ENCODE measurements at regions not wholly inside any gene's neighbourhood (a gene's known extent, or its start where the extent isn't known, plus 50 kb on each side); places are given as distances from the start of the nearest gene placed in this dataset.
"Not testable (repeated sequence)": the region's sequence is repeated elsewhere in the genome, so short reads cannot be mapped to it uniquely, and the experiment has no call there.

DNA sequence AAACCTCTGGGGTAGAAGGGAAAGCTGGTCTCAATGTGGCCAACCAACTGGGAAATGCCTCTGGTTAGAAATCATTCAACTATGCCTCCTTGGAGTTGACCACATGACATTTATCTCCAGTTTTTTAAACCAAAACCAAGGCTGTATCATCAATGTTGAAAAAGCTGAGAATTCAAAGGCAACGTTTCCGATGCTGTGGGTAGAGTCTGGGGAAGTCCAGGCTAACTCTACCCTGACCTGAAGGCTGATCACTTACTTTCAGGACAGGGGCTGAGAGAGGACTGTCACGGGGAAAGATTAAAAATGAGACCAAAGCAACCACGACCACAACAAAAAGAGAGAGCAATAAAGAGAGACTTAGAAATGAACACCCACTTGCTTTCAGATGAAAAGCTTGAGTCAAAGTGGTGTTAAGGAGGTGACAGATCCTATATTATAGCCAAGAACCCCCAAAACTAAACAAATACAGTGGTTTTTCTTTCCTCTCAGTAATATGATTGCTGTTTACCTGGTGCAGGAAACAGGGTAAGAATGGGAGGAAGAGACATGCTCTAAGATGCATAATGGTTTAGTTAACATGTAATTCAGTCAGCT lies 90.8 kb upstream of the TNFSF4 start:
- DNase-seq (ENCODE audit: low spot score): no peak
- intact Hi-C loops (cut with DNase I): no loop called here

DNA sequence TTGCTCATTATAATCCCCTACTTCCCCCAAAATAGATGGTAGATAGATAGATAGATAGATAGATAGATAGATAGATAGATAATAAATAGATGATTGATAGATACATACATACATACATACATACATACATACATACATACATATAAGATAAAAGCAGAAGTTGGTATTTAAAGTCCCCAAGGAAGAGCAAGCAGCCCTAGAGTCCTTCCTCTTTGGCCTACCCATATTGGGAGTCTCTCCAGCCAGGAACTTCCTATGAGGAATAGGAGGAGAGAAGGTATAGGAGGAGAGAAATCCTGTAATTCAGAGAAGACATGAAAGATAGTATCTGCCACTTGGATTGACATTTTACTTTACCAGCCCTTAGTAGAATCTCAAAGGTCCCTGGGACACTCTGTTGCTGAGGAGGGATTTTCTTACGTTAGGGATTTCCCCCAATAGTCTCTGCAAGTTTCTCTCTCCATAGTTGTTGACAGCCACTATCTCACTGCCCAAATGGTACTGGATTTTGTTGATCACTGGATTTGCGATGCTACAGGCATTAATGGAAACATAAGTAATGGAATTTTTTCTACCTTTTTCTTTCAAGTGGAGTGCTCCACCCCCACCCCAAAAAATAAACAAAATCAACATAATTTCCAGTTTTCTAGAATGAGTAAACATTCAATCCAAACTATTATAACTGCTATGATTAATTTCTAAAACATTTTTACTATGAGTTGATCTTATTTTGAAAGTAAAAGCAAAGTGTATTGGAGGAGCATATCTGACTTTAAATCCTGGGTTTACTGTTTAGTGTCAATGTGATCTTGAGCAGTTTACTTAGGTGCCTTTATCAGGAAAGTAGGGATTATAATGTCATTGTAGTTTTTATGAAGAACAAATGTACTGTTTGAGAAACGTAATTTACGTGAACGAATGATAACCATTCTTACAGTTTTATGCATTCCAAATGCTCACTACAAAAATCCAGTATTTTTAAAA lies 93.2 kb upstream of the TNFSF4 start:
- intact Hi-C loops (cut with DNase I): no loop called here
- DNase-seq (ENCODE audit: low spot score): no peak

DNA sequence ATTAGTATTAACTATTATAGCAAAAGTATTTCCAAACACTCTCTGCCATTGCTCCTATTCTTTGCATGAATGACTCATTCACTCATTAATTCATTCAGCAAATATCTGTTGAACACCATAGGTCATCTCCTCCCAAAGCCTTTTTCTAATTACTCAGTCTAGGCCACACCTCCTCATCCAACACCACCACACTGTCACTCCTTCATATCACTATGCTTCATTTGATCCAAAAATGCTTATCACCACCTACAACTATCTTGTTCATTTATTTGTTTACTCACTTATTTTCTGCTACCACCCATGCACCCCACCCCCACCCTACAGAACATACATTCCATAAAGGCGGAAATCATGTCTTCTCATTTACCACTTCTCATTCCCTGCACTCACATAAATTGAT lies 94.4 kb upstream of the TNFSF4 start:
- intact Hi-C loops (cut with DNase I): no loop called here
- no peak for DNase-seq (ENCODE audit: low spot score)

DNA sequence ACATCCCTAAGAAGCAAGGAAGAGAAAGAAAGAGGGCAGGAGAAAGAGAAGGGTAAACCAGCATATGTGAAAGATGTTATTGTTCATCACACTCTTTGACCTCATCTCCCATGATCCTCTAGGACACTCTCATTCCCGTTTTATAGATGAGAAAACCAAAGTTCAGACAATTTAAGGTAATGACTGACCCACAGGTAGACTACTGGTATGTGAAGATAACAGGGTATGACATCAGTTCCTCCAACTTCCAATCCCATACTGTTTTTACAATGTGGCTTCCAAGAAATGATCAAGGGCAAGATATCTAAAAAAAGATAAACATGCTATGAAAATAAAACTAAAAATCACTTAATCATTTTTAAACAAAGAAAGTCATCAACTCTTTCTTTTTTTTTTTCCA lies 95.2 kb upstream of the TNFSF4 start:
- no peak for DNase-seq (ENCODE audit: low spot score)
- intact Hi-C loops (cut with DNase I): no loop called here

DNA sequence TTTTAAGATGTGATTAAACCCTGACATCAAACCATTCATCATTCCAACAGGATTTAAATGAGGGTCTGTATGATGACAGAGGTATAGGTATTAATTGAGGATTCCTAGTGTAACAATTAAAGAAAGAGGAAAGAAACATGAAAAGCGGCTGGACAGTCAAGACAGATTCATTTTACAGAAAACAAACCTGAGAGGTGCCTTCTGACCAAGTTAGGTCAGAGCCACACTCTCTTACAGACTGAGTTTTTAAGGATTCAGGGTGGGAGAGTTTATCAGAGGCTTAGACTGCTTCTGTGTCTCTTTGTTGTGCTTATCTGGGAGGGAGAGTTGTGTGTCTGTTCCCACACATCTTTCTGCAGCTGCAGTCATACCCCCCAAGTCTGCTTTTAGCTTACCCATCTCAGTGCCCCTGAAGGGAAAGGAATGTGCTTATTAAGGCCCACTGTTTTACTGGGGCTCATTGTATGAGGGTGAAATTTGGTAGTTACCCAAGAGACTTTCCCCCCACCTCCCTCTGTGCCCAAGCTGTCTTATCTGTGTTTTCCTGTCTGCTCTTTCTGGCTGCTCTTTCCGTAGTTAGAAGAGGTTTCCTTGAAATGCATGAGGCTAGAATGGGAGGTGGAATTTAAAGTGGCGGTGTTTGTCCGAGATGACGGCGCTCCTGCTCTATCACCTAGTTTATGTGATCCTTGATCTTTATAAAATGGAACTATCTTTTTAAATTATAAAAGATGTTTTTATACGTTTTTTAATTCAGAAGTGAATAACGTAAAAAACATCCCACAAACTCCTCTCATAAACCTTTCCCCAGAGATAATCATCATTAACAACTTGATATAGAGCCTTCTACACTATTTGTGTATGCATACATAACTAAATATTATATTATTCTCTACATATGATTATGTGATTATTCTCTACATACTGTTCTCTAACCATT lies 96.0 kb upstream of the TNFSF4 start:
- no peak for DNase-seq (ENCODE audit: low spot score)
- intact Hi-C loops (cut with DNase I): no loop called here

DNA sequence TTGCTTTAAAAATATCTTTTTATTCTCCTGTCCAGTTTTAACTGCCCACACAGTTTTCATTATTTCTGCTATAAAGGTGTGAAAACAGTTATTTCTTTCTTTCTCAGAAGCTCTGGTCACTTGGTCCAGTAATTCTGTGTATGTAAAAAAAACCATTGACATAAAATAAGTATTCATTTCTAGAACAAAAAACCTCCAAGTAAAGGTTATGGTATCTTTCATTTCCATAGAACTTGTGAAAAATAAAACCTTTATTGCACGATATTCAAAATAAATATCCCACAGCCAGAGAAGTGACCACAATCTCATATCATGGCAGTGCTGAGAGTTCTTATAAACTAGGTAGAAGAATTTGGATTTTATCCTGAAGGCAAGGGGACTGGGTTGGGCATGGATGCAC lies 96.9 kb upstream of the TNFSF4 start:
- no peak for DNase-seq (ENCODE audit: low spot score)
- intact Hi-C loops (cut with DNase I): no loop called here

DNA sequence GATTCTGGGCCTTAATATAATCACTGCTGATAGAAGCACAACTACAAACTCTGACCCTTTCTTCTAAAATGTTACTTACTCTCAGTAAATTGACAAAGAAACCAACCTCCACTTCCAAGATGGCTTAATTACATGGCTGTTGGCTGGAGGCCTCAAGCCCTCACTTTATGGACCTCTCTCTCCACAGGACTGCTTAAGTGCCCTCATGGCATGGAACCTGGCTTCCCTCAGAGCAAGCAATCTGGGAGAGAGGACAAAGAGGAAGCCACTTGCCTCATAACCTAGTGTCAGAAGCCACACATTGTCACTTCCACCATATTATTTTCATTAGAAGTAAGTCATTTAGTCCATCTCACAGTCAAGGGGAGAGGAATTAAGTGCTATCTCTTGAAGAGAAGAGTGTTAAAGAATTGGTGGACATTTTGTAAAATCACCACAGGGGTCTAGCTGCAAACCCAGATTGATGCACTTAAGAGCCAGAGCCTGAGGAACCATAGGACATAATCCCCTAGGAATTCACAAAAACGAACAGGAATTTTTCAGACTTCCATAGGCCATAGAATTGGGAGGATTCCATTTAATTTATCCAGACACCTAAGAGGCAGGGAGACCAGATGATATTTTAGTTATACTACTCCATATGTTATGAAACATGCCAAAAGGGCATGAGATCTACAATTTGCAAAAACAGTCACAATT lies 97.5 kb upstream of the TNFSF4 start:
- intact Hi-C loops (cut with DNase I): no loop called here
- DNase-seq (ENCODE audit: low spot score): no peak

DNA sequence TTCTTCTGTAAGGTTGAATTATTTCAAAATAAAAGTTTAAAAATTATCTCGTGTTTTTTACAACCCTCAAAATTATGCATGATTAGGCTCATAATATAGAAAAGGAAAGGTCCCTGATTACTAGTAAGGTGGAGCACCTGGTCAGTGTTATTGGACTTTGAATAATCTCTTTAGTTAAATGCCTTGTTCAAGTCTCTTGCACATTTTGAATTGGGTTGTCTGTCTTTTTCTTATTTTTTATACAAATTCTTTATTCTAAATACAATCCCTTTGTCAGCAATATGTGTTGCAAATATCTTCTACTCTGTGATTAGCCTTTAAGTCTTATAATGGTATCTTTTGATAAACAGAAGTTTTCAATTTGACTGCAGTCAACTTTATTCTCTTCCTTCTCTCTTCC lies 100.7 kb upstream of the TNFSF4 start:
- DNase-seq (ENCODE audit: low spot score): no peak
- intact Hi-C loops (cut with DNase I): no loop called here

DNA sequence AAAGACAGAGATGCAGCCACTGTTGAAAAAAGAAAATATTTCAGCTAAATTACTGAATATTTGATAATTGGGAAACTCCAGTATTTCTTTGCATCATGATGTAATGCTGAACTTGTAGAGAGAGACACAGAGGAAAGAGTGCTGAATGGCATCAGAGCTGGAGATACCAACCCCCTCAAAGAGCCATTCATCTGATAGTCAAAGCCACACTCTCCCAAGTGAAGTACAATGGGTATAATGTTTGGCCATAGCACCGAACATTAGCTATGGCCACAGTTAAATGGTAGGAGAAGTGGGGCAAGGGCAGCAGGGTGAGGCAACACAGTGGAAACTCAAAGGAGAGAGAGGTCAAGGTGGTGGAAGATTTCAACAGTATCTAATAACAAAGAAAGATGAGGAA lies 107.5 kb upstream of the TNFSF4 start:
- intact Hi-C loops (cut with DNase I): no loop called here
- no peak for DNase-seq (ENCODE audit: low spot score)

DNA sequence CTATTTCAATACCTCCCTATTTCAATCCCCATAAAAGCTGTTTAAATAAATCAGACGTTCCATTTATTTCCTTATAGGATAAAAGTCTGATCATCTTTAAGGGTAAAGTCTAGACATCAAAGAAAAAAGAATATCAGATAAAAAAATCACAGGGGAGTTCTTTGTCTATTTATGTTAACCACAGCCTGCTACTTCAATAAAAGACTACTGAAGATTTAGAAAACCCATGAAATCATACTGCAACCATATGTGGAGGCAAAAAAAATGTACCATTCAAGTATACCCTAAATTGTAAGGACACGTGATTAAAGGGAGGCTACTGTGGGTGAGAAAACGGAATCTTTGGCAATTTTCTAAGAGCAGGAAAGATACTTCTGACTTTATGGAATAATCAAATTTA lies 108.2 kb upstream of the TNFSF4 start:
- DNase-seq (ENCODE audit: low spot score): no peak
- intact Hi-C loops (cut with DNase I): no loop called here

DNA sequence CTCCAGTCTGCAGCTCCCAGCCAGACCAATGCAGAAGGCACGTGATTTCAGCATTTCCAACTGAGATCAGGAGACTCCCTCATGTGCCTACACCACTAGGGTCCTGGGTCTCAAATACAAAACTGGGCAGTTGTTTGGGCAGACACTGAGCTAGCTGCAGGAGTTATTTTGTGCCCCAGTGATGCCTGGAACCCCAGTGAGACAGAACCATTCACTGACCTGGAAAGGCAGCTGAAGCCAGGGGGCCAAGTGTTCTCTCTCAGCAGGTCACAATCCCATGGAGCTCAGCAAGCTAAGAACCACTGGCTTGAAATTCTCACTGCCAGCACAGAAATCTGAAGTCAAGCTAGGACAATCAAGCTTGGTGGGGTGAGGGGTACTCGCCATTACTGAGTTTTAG lies 111.7 kb upstream of the TNFSF4 start:
- intact Hi-C loops (cut with DNase I): no loop called here
- no peak for DNase-seq (ENCODE audit: low spot score)

DNA sequence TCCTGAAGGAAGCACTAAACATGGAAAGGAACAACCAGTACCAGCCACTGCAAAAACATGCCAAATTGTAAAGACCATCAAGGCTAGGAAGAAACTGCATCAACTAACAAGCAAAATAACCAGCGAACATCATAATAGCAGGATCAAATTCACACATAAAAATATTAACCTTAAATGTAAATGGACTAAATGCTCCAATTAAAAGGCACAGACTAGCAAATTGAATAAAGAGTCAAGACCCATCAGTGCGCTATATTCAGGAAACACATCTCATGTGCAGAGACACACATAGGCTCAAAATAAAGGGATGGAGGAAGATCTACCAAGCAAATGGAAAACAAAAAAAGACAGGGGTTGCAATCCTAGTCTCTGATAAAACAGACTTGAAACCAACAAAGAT lies 117.2 kb upstream of the TNFSF4 start:
- intact Hi-C loops (cut with DNase I); DNase-seq (ENCODE audit: low spot score): not testable (repeated sequence)

DNA sequence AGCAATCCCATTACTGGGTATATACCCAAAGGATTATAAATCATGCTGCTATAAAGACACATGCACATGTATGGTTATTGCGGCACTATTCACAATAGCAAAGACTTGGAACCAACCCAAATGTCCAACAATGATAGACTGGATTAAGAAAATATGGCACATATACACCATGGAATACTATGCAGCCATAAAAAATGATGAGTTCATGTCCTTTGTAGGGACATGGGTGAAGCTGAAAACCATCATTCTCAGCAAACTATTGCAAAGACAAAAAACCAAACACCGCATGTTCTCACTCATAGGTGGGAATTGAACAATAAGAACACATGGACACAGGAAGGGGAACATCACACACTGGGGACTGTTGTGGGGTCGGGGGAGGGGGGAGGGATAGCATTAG lies 120.9 kb upstream of the TNFSF4 start:
- DNase-seq (ENCODE audit: low spot score); intact Hi-C loops (cut with DNase I): not testable (repeated sequence)

DNA sequence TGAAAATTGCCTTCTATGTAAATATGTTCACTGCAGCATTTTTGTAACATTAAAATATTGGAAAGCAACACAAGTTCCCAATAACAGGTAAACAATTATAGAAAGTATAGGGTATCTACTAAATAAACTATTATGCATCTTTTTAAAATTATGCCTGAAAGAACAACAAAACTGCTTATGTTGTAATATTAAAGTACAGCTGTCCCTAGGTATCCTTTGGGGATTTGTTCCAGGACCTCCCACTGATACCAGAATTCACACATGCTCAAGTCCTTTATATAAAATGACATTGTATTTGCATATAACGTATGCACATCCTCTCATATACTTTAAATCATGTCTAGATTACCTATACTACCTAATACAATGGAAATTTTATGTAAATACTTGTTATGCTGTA lies 121.8 kb upstream of the TNFSF4 start:
- intact Hi-C loops (cut with DNase I): no loop called here
- no peak for DNase-seq (ENCODE audit: low spot score)

DNA sequence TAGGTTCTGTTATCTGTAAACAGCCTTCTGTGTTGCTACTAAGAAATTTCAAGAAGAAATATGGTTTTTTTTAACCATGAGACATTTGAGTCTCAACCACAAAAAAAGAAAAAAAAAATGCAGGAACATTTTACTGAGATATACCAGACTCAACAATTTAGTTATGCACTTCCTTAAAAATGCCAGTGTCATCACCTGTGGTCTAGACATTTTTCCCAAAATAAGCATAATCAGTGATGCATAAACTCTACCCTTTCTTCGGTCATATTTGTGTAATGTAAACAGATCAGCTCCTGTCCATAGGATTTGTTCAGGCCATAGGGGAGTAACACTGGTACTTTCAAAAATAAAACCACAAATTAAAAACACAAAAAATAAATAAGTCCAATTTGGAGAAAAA lies 122.6 kb upstream of the TNFSF4 start:
- intact Hi-C loops (cut with DNase I): no loop called here
- DNase-seq (ENCODE audit: low spot score): no peak

DNA sequence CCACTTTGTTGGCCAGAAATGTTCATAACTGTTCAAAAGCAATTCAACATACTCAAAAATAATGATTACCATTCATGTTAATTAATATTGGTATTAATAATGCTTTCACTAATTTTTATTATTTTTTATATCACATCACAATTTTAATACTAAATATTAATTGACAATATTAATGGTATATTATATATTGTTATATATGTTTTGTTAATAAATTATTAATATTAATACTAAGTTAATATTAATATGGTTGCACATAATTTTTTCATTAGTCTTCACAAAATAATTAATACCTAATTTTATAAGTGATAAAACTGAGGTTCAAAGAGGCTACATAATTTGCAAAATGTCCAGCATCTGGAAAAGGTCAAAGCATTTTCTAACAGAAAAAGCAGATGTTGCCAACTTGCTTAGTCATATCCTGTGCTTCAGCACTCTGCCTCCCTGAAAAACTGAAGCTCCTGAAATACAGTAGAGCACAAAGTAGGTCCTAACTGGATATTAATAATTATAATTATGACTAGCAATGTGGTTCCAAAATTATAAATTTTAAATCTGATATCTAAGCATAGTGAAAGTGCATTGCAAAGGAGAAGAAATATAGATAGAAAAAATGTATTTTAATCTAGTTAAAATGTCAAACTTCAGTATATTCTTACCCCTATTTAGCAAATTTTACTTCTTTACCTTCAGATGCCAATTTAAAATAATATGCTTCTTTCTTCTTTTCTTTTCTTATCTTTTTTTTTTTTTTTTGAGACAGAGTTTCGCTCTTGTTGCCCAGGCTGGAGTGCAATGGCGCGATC lies 123.2 kb upstream of the TNFSF4 start:
- intact Hi-C loops (cut with DNase I): no loop called here
- no peak for DNase-seq (ENCODE audit: low spot score)

DNA sequence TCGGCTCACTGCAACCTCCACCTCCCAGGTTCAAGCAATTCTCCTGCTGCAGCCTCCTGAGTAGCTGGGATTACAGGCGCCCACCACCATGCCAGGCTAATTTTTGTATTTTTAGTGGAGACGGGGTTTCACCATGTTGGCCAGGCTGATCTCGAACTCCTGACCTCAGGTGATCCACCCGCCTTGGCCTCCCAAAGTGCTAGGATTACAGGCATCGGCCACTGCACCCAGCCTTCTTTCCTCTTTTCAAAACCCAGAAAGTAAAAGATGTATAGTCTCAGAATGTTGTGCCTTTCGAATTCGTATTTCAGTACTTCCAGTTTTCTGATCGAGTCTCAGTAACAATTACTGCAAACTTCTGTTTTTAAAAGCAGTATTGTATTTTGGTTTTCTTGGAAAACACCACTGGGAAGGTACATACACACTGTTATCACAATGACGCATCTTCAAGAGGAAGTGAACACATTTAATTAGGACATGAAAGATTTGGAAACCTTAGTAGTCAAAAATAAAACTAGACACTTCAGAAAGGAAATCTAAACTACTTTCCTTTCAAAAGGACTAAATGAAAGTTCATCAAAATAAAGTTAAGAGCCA lies 123.9 kb upstream of the TNFSF4 start:
- DNase-seq (ENCODE audit: low spot score): not testable (repeated sequence)

DNA sequence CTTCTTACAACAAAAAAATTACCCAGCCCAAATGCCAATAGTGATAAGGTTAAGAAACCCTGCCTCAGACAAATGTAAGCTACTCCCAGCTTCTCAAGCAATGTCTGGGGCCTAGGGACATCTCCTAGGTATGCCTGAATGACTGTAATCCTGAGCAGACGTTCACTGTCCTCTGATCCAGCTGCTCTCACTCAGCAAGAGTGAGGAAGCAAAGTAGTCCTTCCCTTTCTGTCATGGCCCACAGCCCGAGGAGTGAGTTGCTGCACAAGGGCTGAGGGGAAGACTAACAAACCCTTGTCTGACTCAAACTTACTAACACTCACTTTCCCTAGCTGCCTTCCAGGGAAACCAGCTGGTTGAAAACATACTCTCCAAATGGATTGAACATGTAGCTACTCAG lies 124.9 kb upstream of the TNFSF4 start:
- no peak for DNase-seq (ENCODE audit: low spot score)
- intact Hi-C loops (cut with DNase I): no loop called here

More for the DNA sequence above, 123.9 kb upstream of the TNFSF4 start:
- intact Hi-C loops (cut with DNase I): not testable (repeated sequence)

Measured in cardiac septum (tissue), 1 donor.